H1 (cell line): ENCODE measurements at regions not wholly inside any gene's neighbourhood (a gene's known extent, or its start where the extent isn't known, plus 50 kb on each side); places are given as distances from the start of the nearest gene placed in this dataset.

Source experiments
- CHD7 ChIP-seq: fragments of 300-600 bp; sonication (generic); IDR thresholded peaks from 2 replicates; pipeline ENCODE4 v1.7.1; 2012; ENCODE audit warnings: low read length, moderate library complexity, mild to moderate bottlenecking, inconsistent platforms; ENCODE audit not compliant: insufficient replicate concordance
- JUN ChIP-seq: IDR thresholded peaks from 2 replicates; pipeline ENCODE4 v1.6.1; 2011; ENCODE audit warnings: low read depth, mild to moderate bottlenecking, improper control_type of control experiment, low read length
- POU5F1 ChIP-seq: IDR thresholded peaks from 2 replicates; pipeline ENCODE4 v1.6.1; 2011; ENCODE audit warnings: low read depth, mild to moderate bottlenecking, low read length, moderate library complexity
- RXRA ChIP-seq: IDR thresholded peaks from 2 replicates; pipeline ENCODE4 v1.6.1; 2011; ENCODE audit warnings: low read depth, mild to moderate bottlenecking, low read length, moderate library complexity; ENCODE audit not compliant: insufficient read depth
- SP4 ChIP-seq: IDR thresholded peaks from 2 replicates; pipeline ENCODE4 v1.6.1; 2012; ENCODE audit warnings: low read length, inconsistent platforms
- SRF ChIP-seq: IDR thresholded peaks from 2 replicates; pipeline ENCODE4 v1.6.1; 2011; ENCODE audit warnings: mild to moderate bottlenecking, low read depth, low read length, moderate library complexity
- ZNF274 ChIP-seq: IDR thresholded peaks from 2 replicates; pipeline ENCODE4 v1.7.0; 2012; ENCODE audit warnings: low read length, borderline replicate concordance; ENCODE audit errors: extremely low read depth

- no peak for TF ChIP-seq CHD7
- no peak for TF ChIP-seq SP4
- TF ChIP-seq JUN, result no peak
- TF ChIP-seq RXRA, result no peak
- no peak for TF ChIP-seq ZNF274
- TF ChIP-seq SRF, result no peak
- no peak for TF ChIP-seq POU5F1
These were observed 155.4 kb upstream of the SMIM21 start (continued) for GRCh38 chr18:75582940-75583339.
